ENCODE measurements at regions not wholly inside any gene's neighbourhood (a gene's known extent, or its start where the extent isn't known, plus 50 kb on each side); places are given as distances from the start of the nearest gene placed in this dataset.

GRCh38 chr19:32123355-32123940 is 222.0 kb upstream of the ZNF507 start:
- TF ChIP-seq CTCF (conservative IDR thresholded peaks at IDR 0.05) = no peak
- TF ChIP-seq ZFX (IDR thresholded peaks at IDR 0.05) = no peak
- H3K27ac ChIP-seq = no peak overlapping the region

- H3K27ac ChIP-seq = no peak overlapping the region
- no peak for TF ChIP-seq CTCF (conservative IDR thresholded peaks at IDR 0.05)
- TF ChIP-seq ZFX (IDR thresholded peaks at IDR 0.05) = no peak
Measured at GRCh38 chr19:32124585-32124984, 220.8 kb upstream of the ZNF507 start.

GRCh38 chr19:32129141-32129540 is 216.3 kb upstream of the ZNF507 start:
- no peak overlapping the region for H3K27ac ChIP-seq
- TF ChIP-seq CTCF (conservative IDR thresholded peaks at IDR 0.05) (no peak), ZFX (IDR thresholded peaks at IDR 0.05) (no peak)

GRCh38 chr19:32130332-32130731 is 215.1 kb upstream of the ZNF507 start:
- TF ChIP-seq ZFX (IDR thresholded peaks at IDR 0.05) (no peak), CTCF (conservative IDR thresholded peaks at IDR 0.05) (no peak)
- H3K27ac ChIP-seq = no peak overlapping the region

GRCh38 chr19:32131005-32131404 is 214.4 kb upstream of the ZNF507 start:
- TF ChIP-seq CTCF (conservative IDR thresholded peaks at IDR 0.05) (no peak), ZFX (IDR thresholded peaks at IDR 0.05) (no peak)
- H3K27ac ChIP-seq = no peak overlapping the region

GRCh38 chr19:32138416-32138815 is 207.0 kb upstream of the ZNF507 start:
- H3K27ac ChIP-seq = no peak overlapping the region
- TF ChIP-seq ZFX (IDR thresholded peaks at IDR 0.05) = no peak
- peak; percentile 38 for TF ChIP-seq CTCF (conservative IDR thresholded peaks at IDR 0.05)

- TF ChIP-seq ZFX (IDR thresholded peaks at IDR 0.05) (no peak), CTCF (conservative IDR thresholded peaks at IDR 0.05) (no peak)
- no peak overlapping the region for H3K27ac ChIP-seq
Measured at GRCh38 chr19:32141840-32142511, 203.4 kb upstream of the ZNF507 start.

Measured in C4-2B (cell line).